ENCODE measurements at regions not wholly inside any gene's neighbourhood (a gene's known extent, or its start where the extent isn't known, plus 50 kb on each side); places are given as distances from the start of the nearest gene placed in this dataset.

GRCh38 chr7:140230516-140230860, 53.7 kb upstream of the KDM7A start:
- H3K36me3 ChIP-seq (ENCODE audit: control insufficient read depth in 2 of 3, insufficient read depth in 3 of 3, low read length in 3 of 3), result no peaks in the 10 kb centered on the region
- H3K4me1 ChIP-seq (ENCODE audit: control insufficient read depth in 2 of 3, insufficient read depth in 2 of 3, low read depth in 1 of 3, low read length in 3 of 3), result peaks cover 0 to 5% (median 0%) of the 10 kb centered on the region in 3 donors
- FAIRE-seq (no peak), DNase-seq (peak in 3 of 5 donors; percentile 34 to 86 (median 50))
- intact Hi-C loops (cut with DNase I), result no loop called here
- H3K9ac ChIP-seq (ENCODE audit: low read length in 3 of 3), result no peak overlapping the region
- peaks cover 6% of the 10 kb centered on the region for H3K27me3 ChIP-seq (ENCODE audit: control insufficient read depth, insufficient read depth, low read length)
- H3K9me3 ChIP-seq (ENCODE audit: control insufficient read depth in 2 of 3, insufficient read depth in 1 of 3, low read length in 3 of 3), result no peaks in the 10 kb centered on the region
- no peak for TF ChIP-seq CTCF (IDR thresholded peaks at IDR 0.05; ENCODE audit: borderline replicate concordance, extremely low read depth, insufficient read depth)
- peak overlapping the region; percentile 22 to 47 for H3K27ac ChIP-seq (ENCODE audit: low read depth in 2 of 2, low read length in 2 of 2)
- peak overlapping the region in 1 of 3 donors; percentile 64 for H3K4me3 ChIP-seq (ENCODE audit: low read length in 3 of 3)

GRCh38 chr7:140229591-140230515, 53.1 kb upstream of the KDM7A start:
- FAIRE-seq (no peak), DNase-seq (peak; percentile 43 to 80 (median 54))
- Histone ChIP-seq H3K27me3 (ENCODE audit: control insufficient read depth, insufficient read depth, low read length) (peaks cover 6% of the 10 kb centered on the region), H3K27ac (ENCODE audit: low read depth in 2 of 2, low read length in 2 of 2) (peak overlapping the region; percentile 22 to 47), H3K9ac (ENCODE audit: low read length in 3 of 3) (no peak overlapping the region), H3K9me3 (ENCODE audit: control insufficient read depth in 2 of 3, insufficient read depth in 1 of 3, low read length in 3 of 3) (no peaks in the 10 kb centered on the region), H3K4me3 (ENCODE audit: low read length in 3 of 3) (peak overlapping the region in 1 of 3 donors; percentile 25), H3K36me3 (ENCODE audit: control insufficient read depth in 2 of 3, insufficient read depth in 3 of 3, low read length in 3 of 3) (no peaks in the 10 kb centered on the region), H3K4me1 (ENCODE audit: control insufficient read depth in 2 of 3, insufficient read depth in 2 of 3, low read depth in 1 of 3, low read length in 3 of 3) (peaks cover 0 to 5% (median 0%) of the 10 kb centered on the region in 3 donors)
- TF ChIP-seq CTCF (IDR thresholded peaks at IDR 0.05; ENCODE audit: borderline replicate concordance, extremely low read depth, insufficient read depth), result no peak
- intact Hi-C loops (cut with DNase I), result no loop called here

GRCh38 chr7:140229101-140229525, 52.3 kb upstream of the KDM7A start:
- Histone ChIP-seq H3K4me1 (ENCODE audit: control insufficient read depth in 2 of 3, insufficient read depth in 2 of 3, low read depth in 1 of 3, low read length in 3 of 3) (peaks cover 0 to 5% (median 0%) of the 10 kb centered on the region in 3 donors), H3K4me3 (ENCODE audit: low read length in 3 of 3) (no peak overlapping the region), H3K9ac (ENCODE audit: low read length in 3 of 3) (no peak overlapping the region), H3K36me3 (ENCODE audit: control insufficient read depth in 2 of 3, insufficient read depth in 3 of 3, low read length in 3 of 3) (no peaks in the 10 kb centered on the region), H3K9me3 (ENCODE audit: control insufficient read depth in 2 of 3, insufficient read depth in 1 of 3, low read length in 3 of 3) (no peaks in the 10 kb centered on the region), H3K27ac (ENCODE audit: low read depth in 2 of 2, low read length in 2 of 2) (no peak overlapping the region), H3K27me3 (ENCODE audit: control insufficient read depth, insufficient read depth, low read length) (peaks cover 6% of the 10 kb centered on the region)
- DNase-seq (no peak), FAIRE-seq (no peak)
- no peak for TF ChIP-seq CTCF (IDR thresholded peaks at IDR 0.05; ENCODE audit: borderline replicate concordance, extremely low read depth, insufficient read depth)
- intact Hi-C loops (cut with DNase I), result no loop called here
